GM10266 (cell line): ENCODE measurements at regions not wholly inside any gene's neighbourhood (a gene's known extent, or its start where the extent isn't known, plus 50 kb on each side); places are given as distances from the start of the nearest gene placed in this dataset.
"Not testable (repeated sequence)": the region's sequence is repeated elsewhere in the genome, so short reads cannot be mapped to it uniquely, and the experiment has no call there.

Experiments
- DNase-seq: peaks from one replicate; pipeline ENCODE4 v3.0.0; 2012; ENCODE audit errors: extremely low spot score
- TF ChIP-seq, protein P1 (sequence below): IDR thresholded peaks from 2 replicates; pipeline ENCODE4 v1.5.1; 2012; ENCODE audit warnings: mild to moderate bottlenecking, low read depth; ENCODE audit not compliant: control insufficient read depth, insufficient read depth; ENCODE audit errors: missing control alignments

DNA sequence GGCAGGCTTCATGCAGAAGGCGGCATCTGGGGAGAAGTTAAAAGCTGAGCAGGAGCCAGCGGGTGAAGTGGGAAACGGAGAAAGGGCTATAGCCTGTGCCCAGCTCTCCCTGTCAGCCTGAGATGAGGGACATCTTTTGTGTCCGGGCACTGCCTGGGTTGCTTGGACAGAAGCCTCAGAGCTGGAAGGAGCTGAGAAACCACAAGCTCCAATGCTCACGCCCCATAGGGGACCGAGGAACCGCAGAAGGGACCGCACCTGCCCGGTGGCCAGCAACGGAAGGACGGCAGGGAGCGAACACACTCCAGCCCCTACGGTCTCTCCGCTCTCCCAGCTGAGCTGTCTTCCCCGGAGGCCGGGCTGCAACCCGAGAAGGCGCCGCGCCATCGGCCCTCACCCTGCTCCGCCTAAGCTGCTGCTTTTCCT is 175.8 kb downstream of the NPIPB11 start:
- DNase-seq, result no peak
- TF ChIP-seq, protein P1, sequence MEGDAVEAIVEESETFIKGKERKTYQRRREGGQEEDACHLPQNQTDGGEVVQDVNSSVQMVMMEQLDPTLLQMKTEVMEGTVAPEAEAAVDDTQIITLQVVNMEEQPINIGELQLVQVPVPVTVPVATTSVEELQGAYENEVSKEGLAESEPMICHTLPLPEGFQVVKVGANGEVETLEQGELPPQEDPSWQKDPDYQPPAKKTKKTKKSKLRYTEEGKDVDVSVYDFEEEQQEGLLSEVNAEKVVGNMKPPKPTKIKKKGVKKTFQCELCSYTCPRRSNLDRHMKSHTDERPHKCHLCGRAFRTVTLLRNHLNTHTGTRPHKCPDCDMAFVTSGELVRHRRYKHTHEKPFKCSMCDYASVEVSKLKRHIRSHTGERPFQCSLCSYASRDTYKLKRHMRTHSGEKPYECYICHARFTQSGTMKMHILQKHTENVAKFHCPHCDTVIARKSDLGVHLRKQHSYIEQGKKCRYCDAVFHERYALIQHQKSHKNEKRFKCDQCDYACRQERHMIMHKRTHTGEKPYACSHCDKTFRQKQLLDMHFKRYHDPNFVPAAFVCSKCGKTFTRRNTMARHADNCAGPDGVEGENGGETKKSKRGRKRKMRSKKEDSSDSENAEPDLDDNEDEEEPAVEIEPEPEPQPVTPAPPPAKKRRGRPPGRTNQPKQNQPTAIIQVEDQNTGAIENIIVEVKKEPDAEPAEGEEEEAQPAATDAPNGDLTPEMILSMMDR, result no peak

DNA sequence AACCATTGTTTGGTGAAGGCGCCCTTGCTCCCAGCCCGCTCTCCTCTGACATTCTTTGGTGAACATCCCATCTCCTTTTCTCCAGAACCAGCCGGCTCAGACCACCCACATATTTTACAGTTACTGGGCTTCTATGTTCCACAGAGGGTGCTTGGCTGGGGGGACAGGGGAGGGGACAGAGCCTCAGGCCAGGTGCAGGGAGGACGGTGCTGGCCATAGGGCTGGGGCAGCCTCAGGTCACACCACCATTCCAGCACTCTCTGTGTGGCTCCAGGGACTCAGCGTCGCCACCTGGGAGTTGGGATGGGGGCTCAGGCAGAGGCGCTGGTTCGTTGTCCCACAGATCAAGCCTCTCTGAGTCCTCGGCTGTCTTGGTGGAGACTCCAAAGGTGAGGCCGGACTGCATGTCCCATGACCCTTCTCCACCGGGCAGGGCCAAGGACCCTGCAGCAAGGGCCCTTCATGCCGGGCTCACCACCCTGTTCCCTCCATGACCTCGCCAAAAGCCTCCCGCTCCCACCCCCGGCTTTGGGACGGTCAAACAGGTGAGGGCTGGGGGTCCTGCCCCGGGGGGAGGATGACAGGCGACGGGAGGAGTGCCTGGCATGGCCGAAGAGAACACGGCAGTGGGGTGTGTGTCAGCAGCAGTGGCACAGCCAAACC is 176.4 kb downstream of the NPIPB11 start:
- not testable (repeated sequence) for DNase-seq

DNA sequence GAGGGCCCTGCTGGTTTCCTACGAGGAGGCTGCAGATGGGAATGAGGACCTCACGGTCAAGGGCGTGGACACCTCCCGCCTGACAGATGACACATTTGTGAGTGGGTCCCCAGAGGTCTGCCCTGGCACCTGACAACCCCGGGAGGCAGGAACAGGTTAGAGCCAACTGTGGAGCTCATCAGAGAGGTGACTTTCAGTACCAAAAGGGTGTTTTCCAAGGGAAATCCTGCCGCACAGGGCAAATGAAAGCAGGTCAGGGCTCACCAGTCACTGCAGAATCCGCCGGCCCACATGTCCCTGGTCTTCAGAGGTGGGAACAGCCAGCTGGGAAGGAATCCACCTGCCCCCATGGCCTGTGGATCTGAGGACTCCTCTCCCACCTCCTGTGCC is 176.9 kb downstream of the NPIPB11 start:
- not testable (repeated sequence) for DNase-seq

DNA sequence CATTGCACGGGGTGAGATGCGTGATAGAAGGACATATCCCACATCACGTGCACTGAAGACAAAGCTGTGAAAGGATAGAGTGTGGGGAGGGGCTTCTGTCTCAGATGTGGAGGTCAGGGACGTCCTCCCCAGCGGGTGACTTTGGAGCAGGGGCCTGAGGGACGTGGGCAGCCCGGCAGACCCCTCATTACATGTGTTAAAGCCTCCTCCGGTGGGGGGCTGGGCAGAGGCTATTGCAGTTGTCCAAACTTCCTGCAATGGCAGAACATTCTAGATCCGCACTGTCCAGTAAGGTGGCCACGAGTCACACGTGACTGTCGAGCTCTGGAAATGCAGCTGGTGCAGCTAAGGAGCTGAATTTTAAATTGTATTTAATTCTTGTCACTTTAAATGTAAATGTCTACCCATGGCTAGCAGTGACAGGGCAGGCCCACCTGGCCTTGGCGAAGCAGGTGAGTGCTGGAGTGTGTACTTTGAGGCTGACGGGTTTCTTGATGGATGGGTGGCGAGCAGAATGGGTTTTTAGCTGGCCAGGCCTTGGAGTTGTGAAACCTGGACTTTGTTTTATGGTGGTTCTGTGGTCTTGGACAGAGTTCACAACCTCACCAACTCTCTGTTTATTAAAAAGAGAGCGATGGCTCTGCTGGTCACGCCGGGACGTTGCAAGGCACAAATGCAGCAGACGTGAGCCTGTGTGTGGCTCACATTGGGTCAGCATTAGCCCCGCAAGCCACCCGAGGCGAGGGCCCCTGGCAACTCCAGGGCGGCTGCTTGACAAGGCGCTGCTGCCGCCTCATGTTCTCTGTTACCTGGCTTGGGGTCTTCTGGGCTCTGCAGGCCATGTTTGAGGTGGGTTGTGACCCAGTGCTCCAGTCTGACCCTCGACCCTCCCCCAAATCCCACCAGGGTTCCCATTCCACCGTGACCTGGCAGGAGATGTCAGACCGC is 177.6 kb downstream of the NPIPB11 start:
- not testable (repeated sequence) for DNase-seq

DNA sequence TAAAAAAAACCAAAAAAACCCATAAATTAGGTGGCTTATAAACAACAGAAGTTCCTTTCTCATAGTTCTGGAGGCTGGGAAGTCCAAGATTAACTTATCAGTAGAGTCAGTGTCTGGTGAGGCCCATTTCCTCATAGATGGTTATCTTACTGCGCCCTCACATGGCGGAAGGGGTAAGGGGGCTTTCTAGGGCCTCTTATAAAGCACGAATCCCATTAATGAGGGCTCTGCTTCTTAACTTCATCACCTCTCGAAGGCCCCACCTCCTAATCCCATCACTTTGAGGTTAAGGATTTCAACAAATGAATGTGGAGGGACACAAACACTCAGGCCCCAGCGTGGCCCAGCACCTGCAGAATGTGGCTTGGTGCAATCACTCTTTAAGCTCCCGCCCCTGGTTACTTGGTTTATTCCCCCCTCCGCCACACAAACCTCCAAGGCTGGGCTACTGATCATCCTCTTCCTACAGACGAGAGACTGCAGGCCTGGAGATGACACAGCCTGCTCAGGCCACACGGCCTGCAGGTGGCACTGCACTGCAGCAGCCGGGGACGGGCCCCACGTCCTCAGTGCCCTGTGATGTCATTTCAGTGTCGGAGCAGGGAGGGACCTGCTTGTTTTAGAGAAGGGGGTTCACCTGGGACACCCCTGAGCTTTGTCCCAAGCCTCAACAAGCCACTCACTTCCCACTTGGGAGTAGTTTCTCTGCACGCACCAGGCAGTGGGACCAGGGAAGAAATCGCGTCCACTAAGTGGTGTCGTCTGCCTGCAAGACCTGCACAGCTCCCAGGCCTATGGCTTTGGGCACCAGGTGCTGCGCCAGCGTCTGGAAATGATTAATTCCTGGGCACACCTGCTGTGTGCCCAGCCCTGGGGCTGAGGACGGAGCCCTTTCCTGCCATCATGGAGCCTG is 178.5 kb downstream of the NPIPB11 start:
- TF ChIP-seq, protein P1, result peak; percentile 77

DNA sequence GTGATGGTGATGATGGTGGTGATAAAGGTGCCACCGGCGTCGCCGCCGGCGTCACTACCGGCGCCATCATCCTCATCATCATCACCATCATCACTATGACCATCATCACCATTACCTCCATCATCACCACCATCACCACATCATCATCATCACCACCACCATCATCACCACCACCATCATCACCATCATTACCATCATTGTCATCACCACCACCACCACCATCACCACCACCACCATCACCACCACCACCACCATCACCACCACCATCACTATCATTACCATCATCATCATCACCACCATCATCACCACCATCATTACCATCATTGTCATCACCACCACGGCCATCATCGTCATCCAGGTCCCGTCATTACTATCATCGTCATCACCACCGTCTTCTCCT is 179.7 kb downstream of the NPIPB11 start:
- DNase-seq, result no peak
- TF ChIP-seq, protein P1, result no peak

More for the DNA sequence above, 178.5 kb downstream of the NPIPB11 start:
- not testable (repeated sequence) for DNase-seq

DNA sequence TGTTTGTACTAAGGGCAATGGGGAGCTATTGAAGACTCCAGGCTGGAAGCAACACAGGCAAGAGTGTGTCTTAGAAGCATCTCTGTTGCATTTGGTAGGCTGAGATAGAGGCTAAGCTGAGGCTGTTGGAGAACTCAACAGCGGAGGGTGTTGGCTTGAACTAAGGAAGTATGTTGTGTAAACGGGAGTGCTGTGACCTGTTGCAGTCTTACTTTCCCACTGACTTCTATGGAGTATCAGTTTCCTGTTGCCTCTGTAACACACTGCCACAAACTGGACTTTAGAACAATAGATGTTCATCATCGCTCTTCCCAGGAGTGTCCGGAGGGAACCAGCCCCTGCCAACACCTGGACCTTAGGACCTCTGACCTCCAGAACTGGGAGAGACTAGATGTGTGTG is 181.8 kb downstream of the NPIPB11 start:
- not testable (repeated sequence) for DNase-seq

DNA sequence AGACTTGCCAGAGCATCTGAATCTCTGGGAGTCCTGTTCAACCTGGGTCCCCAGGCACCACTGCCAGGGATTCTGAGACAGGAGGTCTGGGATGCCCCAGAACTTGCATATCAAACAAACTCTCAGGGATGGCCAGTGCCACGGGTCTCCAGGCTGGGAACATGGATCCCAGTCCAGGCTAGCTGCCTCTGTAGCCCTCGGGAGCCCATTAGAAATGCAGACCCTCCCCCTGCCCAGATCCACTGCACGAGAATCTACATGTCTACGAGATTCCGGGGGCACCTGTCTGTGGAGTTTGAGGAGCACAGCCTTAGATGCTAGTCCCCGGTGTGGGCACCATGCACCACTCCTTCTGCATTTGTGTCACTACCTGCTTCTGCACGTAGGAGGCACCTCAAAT is 183.9 kb downstream of the NPIPB11 start:
- not testable (repeated sequence) for DNase-seq

DNA sequence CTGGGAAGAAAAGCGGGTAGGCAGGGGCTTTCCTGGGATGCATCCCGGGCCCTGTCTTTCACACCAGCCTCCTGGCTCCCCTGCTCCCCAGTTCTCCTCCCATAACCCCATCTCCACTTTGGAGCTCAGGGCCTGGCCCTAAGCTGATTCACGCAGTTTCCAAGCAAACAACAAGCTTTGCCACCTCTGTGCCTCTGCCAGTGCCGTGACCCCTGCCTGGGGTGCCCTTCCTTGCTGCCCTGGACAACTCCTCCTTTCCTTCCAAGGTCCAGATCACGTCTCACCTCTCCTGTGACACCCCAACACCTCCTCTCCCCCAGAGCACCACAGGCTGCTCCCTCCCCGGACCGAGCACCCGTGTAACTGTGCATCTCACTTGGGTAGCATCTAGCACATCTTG is 184.5 kb downstream of the NPIPB11 start:
- not testable (repeated sequence) for DNase-seq

DNA sequence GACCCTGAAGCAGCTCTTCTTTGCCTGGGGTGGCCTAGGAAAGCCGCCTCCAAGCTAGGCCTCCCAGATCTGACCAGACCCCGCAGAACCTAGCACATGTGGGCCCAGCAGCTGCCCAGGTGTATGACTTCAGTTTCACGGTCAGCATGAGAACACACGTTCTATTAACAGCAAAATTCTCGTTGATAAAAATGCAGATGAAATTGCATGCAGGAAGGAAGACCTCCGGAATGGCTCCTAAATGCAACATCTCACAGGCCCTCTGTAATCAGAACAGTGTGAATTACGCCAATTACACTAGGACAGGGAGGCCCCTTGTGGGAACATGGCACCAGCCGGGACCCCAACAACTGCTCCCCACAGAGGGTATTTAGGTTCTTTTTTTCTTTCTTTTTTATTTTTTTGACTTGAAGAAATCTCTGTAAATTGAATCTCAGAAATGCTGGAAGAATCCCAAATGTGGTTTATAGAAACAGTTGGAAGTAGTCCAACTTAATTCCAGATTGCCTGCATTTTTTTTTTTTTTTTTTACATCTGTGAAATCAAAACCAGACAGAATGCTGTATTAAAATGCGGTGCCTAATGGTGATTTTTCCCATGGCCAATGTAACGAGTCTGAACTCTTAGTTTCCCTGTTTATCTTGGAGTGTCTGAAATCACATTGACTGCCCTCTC is 185.1 kb downstream of the NPIPB11 start:
- DNase-seq, result not testable (repeated sequence)

DNA sequence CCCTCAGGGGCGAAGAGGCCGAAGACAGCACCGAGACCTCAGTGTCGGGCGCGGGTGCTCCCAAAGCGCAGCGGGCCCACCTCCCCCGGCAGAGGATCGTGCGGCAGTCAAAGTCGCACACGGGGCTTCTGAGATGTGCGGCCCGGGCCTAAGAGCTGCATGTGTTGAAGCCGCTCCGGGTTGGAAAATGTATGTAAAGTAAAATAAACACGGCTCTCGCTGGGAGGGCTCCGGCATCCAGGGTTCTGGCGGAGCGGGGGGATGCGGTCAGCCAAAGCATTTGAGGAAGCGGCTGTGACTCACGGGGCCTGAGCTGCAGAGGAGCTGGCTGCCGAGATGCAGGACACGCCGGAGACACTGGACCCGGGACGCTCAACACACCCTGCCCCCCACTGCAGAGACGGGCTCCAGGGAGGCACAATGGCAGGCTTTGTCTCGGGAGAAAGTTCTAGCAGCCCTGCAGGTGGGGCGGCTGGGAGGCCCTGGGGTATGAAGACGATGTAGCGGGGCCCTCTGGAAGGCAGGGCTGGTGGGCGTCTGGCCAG is 185.8 kb downstream of the NPIPB11 start:
- not testable (repeated sequence) for DNase-seq

DNA sequence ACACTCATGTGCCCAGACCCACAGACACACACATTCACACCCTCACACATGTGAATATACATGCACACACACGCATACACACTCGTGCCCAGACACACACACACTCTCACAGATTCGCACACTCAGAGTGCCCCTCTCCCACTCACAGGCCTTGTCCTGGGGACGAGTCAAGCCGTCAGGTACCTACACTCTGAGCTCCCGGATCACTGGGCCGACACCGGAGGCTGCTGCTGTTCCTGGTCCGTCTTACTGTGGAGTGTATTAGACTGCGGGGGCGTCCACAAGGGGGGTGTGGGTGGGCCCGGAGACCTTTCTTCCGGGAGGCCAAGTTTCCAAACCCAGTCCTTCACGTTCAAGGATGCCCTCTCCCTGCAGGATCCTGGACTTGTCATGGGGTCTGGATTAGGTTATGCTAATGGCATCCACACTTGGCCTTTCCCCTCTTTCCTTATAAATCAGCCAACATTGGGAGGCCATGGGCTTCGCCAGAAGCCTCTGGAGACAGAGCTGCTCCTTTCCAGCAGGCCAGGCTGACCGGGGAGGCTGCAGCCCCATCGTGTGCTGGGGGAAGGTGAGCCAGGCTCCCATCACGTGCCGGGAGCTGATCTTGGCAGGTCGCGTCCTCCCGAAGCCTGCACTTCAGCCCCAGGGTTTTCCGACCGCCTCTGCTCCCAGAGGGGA is 186.4 kb downstream of the NPIPB11 start:
- not testable (repeated sequence) for DNase-seq

DNA sequence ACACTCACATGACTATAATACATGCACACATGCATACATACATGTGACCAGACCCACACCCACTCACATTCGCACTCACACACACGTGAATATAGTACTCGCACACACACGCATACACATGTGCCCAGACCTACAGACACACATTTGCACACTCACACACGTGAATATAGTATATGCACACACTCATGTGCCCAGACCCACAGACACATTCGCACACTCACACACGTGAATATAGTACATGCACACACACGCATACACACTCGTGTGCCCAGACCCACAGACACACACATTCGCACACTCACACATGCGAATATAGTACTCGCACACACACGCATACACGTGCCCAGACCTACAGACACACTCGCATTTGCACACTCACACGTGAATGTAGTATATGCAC is 186.9 kb downstream of the NPIPB11 start:
- not testable (repeated sequence) for DNase-seq

DNA sequence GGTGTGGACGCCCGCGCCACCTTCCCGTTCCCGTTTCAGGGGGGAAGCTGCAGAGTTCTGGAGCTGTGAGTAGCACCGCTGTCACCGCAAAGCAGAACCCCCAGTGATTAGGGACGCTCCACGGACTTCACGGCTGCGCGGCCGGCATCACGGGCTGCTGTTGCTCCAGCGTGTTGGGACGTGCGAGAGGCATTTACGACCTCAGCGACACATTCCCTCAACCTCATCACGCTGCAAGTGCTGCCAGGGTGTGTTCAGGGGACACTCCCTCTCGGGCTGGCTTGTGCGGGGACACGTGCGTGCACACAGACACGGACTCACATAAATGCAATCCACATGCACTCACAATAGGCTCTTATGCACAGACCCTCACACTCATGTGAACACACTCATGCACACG is 187.9 kb downstream of the NPIPB11 start:
- not testable (repeated sequence) for DNase-seq

DNA sequence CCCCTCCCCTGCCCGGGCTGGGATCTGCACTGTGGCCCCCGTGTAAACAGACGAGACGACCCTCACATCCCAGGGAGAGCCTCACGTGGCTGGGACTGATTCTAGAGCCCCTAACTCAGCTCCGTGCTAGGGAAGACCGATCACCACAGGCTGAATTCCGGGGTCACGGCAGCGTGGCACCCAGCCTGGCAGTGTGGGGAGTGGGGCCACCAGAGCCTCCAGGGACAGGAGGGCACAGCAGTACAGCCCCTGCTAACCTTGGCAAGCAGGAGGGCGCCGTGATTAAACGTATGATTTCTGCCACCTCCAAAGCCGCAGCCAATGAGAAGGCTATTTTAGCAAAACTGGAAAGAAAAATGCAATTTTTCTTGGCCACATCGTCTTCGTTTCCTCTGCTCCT is 188.3 kb downstream of the NPIPB11 start:
- not testable (repeated sequence) for DNase-seq
